ENCODE measurements at regions not wholly inside any gene's neighbourhood (a gene's known extent, or its start where the extent isn't known, plus 50 kb on each side); places are given as distances from the start of the nearest gene placed in this dataset.

GRCh38 chr7:42587806-42588205, 324.1 kb downstream of the C7orf25 start:
- ChIA-PET POLR2A (no interaction called here), CTCF (no interaction called here)
- no peak for DNase-seq (ENCODE audit: extremely low spot score)
- no peak for TF ChIP-seq SUZ12 (IDR thresholded peaks at IDR 0.05)

DNA sequence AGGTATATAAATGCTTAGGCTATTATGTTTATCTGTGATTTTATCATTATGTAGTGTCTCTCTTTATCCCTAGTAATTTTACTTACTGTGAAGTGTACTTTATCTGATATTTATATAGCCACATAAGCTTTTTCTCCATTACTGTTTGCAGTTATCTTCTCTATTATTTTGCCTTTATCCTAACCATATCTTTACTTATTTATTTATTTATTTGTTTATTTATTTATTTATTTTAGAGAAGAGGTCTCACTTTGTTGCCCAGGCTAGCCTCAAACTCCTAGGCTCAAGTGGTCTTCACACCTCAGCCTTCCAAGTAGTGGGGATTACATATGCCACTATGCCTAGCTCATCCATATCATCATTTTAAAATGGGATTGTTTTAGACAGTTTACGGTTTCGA, 331.8 kb downstream of the C7orf25 start:
- TF ChIP-seq LEF1 (IDR thresholded peaks at IDR 0.05; ENCODE audit: borderline replicate concordance) (no peak), SUZ12 (IDR thresholded peaks at IDR 0.05) (no peak), FOXA1 (IDR thresholded peaks at IDR 0.05) (no peak), ARNT (IDR thresholded peaks at IDR 0.05) (no peak), TARDBP (IDR thresholded peaks at IDR 0.05) (no peak), FOXM1 (IDR thresholded peaks at IDR 0.05; ENCODE audit: borderline replicate concordance) (no peak), CTBP1 (IDR thresholded peaks at IDR 0.05; ENCODE audit: borderline replicate concordance) (no peak), BHLHE40 (IDR thresholded peaks at IDR 0.05; ENCODE audit: borderline replicate concordance) (no peak), HDGF (IDR thresholded peaks at IDR 0.05; ENCODE audit: borderline replicate concordance) (no peak), SP1 (IDR thresholded peaks at IDR 0.05) (no peak), ZNF384 (IDR thresholded peaks at IDR 0.05) (no peak), NFRKB (IDR thresholded peaks at IDR 0.05) (no peak), ELF4 (IDR thresholded peaks at IDR 0.05) (no peak), L3MBTL2 (conservative IDR thresholded peaks at IDR 0.05) (no peak)
- TF ChIP-seq, protein P1, sequence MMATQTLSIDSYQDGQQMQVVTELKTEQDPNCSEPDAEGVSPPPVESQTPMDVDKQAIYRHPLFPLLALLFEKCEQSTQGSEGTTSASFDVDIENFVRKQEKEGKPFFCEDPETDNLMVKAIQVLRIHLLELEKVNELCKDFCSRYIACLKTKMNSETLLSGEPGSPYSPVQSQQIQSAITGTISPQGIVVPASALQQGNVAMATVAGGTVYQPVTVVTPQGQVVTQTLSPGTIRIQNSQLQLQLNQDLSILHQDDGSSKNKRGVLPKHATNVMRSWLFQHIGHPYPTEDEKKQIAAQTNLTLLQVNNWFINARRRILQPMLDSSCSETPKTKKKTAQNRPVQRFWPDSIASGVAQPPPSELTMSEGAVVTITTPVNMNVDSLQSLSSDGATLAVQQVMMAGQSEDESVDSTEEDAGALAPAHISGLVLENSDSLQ (IDR thresholded peaks at IDR 0.05), result no peak
- DNase-seq (ENCODE audit: extremely low spot score), result no peak
- ChIA-PET CTCF (no interaction called here), POLR2A (no interaction called here)

- TF ChIP-seq CTBP1 (IDR thresholded peaks at IDR 0.05; ENCODE audit: borderline replicate concordance), result no peak
- TF ChIP-seq ZNF384 (IDR thresholded peaks at IDR 0.05), result no peak
- no peak for TF ChIP-seq LEF1 (IDR thresholded peaks at IDR 0.05; ENCODE audit: borderline replicate concordance)
- TF ChIP-seq BHLHE40 (IDR thresholded peaks at IDR 0.05; ENCODE audit: borderline replicate concordance), result no peak
- no peak for TF ChIP-seq NFRKB (IDR thresholded peaks at IDR 0.05)
- TF ChIP-seq SUZ12 (IDR thresholded peaks at IDR 0.05), result no peak
- no peak for TF ChIP-seq SP1 (IDR thresholded peaks at IDR 0.05)
- no peak for TF ChIP-seq HDGF (IDR thresholded peaks at IDR 0.05; ENCODE audit: borderline replicate concordance)
- no peak for TF ChIP-seq L3MBTL2 (conservative IDR thresholded peaks at IDR 0.05)
- TF ChIP-seq FOXK2 (IDR thresholded peaks at IDR 0.05), result no peak
- no peak for TF ChIP-seq FOXA1 (IDR thresholded peaks at IDR 0.05)
- TF ChIP-seq TARDBP (IDR thresholded peaks at IDR 0.05), result no peak
- TF ChIP-seq FOXM1 (IDR thresholded peaks at IDR 0.05; ENCODE audit: borderline replicate concordance), result no peak
- TF ChIP-seq, protein P1 (IDR thresholded peaks at IDR 0.05), result no peak
- TF ChIP-seq ELF4 (IDR thresholded peaks at IDR 0.05), result no peak
- no peak for TF ChIP-seq ARNT (IDR thresholded peaks at IDR 0.05)
- CTCF ChIA-PET, result interaction anchor here (0.7 to 1.1 kb wide), 2 partner anchors 19 to 265 kb away, joined by 3 read pairs; no protein-coding TSS in a partner anchor
- POLR2A ChIA-PET, result no interaction called here
- DNase-seq (ENCODE audit: extremely low spot score), result no peak
Observed at GRCh38 chr7:42575171-42575570, 336.7 kb downstream of the C7orf25 start.

DNA sequence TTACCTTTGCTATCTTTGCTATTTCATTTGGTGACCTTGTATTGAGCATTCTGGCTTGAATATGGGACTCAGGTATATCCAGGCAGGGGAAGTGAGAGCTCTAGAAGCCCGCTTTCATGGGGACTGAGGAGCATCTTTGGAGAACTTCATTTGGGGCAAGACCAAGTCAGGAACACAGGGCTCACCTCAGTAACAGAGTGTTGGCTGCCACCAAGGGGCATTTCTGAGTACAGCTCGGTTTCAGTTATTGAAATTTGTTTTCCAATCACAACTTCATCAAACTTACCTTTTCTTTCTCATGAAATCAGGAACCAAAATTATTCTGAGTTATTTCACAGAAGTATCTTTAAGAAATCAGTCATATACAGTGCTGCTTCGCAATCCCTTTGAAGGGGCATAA, 337.2 kb downstream of the C7orf25 start:
- peak; percentile 9 for DNase-seq (ENCODE audit: extremely low spot score)
- no peak for TF ChIP-seq FOXM1 (IDR thresholded peaks at IDR 0.05; ENCODE audit: borderline replicate concordance)
- TF ChIP-seq BHLHE40 (IDR thresholded peaks at IDR 0.05; ENCODE audit: borderline replicate concordance), result no peak
- no peak for TF ChIP-seq CTBP1 (IDR thresholded peaks at IDR 0.05; ENCODE audit: borderline replicate concordance)
- ChIA-PET CTCF (interaction anchor here (0.6 to 1.1 kb wide), 2 partner anchors 266 to 420 kb away, joined by 3 read pairs; no protein-coding TSS in a partner anchor), POLR2A (no interaction called here)

DNA sequence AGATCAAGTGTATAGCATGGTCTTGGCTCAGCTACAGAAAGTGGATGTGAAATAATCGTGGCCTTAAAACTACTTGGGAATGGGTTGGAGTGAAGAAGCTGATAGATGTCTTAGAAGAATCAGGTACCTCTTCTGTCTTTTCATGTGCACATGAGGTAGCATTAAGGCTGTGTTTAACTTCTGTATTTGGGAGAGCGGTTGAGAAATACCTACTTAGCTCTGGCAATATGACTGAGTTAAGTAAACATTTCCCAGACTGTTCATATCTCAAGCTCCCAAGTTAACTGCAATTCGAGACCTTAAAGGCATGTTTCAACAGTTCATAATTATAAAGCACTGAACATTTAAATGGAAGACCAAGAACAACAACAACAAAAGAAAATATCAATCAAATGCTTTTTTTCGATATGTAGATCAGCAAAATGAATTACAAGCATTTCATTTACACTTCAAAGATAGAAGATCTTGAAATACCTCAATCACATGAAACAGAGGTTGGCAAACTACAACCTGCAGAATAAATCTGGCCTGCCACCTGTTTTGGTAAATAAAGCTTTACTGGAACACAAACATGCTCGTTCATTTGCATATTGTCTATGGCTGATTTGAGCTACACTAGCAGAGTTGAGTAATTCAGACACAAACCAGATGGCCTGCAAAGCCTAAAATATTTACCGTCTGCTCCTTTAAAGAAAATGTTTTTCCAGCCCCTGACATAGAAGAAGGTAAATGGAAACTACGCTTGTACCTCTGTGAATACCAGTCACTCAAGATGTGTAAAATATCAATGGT, 337.1 kb upstream of the GLI3 start:
- CTCF ChIA-PET, result interaction anchor here (0.6 to 1.1 kb wide), 3 partner anchors 266 to 631 kb away, joined by 3 read pairs; no protein-coding TSS in a partner anchor
- no peak for DNase-seq (ENCODE audit: extremely low spot score)
- TF ChIP-seq NFRKB (IDR thresholded peaks at IDR 0.05), result no peak
- no peak for TF ChIP-seq SP1 (IDR thresholded peaks at IDR 0.05)
- TF ChIP-seq SUZ12 (IDR thresholded peaks at IDR 0.05), result no peak
- TF ChIP-seq ELF4 (IDR thresholded peaks at IDR 0.05), result no peak
- no peak for TF ChIP-seq TARDBP (IDR thresholded peaks at IDR 0.05)
- TF ChIP-seq FOXK2 (IDR thresholded peaks at IDR 0.05), result no peak
- TF ChIP-seq CTBP1 (IDR thresholded peaks at IDR 0.05; ENCODE audit: borderline replicate concordance), result no peak
- POLR2A ChIA-PET, result no interaction called here

DNA sequence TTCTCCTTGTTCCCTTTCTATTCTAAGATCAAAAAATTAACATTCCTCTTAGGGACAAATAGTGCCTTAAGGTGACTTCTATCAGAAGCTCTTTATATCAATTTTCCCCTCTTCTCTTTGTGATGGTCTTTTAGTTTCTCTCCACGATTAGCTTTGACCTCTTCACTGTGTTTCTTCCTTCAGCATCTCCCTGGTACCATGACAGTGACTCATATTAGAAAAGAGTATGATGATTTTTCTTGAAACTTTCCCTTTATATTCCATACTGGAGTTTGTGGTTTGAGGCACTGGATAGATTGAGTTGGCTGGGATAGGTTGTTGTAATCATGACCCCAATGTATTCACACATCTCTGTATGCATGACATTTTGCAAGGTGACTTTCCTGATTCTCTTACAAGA, 335.6 kb upstream of the GLI3 start:
- TF ChIP-seq, protein P1 (IDR thresholded peaks at IDR 0.05), result no peak
- TF ChIP-seq TARDBP (IDR thresholded peaks at IDR 0.05), result no peak
- no peak for TF ChIP-seq CTBP1 (IDR thresholded peaks at IDR 0.05; ENCODE audit: borderline replicate concordance)
- TF ChIP-seq HDGF (IDR thresholded peaks at IDR 0.05; ENCODE audit: borderline replicate concordance), result no peak
- no peak for TF ChIP-seq L3MBTL2 (conservative IDR thresholded peaks at IDR 0.05)
- no peak for TF ChIP-seq FOXA1 (IDR thresholded peaks at IDR 0.05)
- no peak for TF ChIP-seq NFRKB (IDR thresholded peaks at IDR 0.05)
- TF ChIP-seq SUZ12 (IDR thresholded peaks at IDR 0.05), result no peak
- TF ChIP-seq FOXM1 (IDR thresholded peaks at IDR 0.05; ENCODE audit: borderline replicate concordance), result no peak
- TF ChIP-seq ZNF384 (IDR thresholded peaks at IDR 0.05), result no peak
- no peak for TF ChIP-seq ELF4 (IDR thresholded peaks at IDR 0.05)
- TF ChIP-seq LEF1 (IDR thresholded peaks at IDR 0.05; ENCODE audit: borderline replicate concordance), result no peak
- no peak for TF ChIP-seq SP1 (IDR thresholded peaks at IDR 0.05)
- no peak for TF ChIP-seq ARNT (IDR thresholded peaks at IDR 0.05)
- CTCF ChIA-PET, result interaction anchor here (0.6 kb wide), 1 partner anchor 363 kb away, joined by 4 read pairs; no protein-coding TSS in a partner anchor
- no peak for DNase-seq (ENCODE audit: extremely low spot score)
- POLR2A ChIA-PET, result no interaction called here

Measured in HEK293T (cell line).